HG03354 (cell line): ENCODE measurements at regions not wholly inside any gene's neighbourhood (a gene's known extent, or its start where the extent isn't known, plus 50 kb on each side); places are given as distances from the start of the nearest gene placed in this dataset.
"Not testable (repeated sequence)": the region's sequence is repeated elsewhere in the genome, so short reads cannot be mapped to it uniquely, and the experiment has no call there.

Experiments used
- ATAC-seq: cut with Tn5 transposase; IDR thresholded peaks from one replicate; pipeline ENCODE4 v1.9.1; 2021; ENCODE audit warnings: mild to moderate bottlenecking; ENCODE audit not compliant: unreplicated experiment, poor library complexity, severe bottlenecking

DNA sequence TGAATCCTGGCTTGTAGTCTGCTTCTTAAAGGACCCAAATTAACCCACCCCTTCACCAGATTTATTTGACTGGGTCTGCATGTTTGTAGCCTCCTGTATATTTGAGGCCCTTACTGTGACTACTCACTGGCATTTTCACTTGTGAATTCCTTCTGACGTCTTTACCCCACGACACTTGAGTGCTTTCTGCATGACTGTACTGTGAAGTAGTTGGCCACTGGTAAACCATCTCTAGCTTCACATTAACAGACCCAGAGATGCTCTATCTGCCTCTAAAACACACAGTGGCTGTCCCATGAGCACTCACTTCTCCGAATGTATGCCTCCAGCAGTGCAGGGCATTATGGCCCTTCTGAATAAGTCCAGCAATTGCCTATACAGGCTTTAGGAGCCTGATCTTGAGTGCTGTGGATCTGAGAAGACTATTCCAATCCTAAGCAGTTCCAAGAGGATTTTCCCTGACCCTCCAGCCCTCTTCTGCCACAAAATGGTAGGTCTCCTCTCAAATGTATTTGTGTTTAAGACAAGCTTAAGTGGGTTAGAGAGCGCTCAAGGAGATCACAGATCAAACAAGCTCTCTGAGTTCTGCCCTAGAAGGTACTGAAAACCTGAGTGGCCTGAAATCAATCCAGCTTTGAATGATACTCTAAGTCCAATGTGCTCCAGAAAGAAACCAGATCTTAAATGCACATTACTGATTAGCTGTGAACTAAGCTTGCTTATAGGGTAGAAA lies 534.7 kb downstream of the RPS29 start:
- ATAC-seq: no peak

DNA sequence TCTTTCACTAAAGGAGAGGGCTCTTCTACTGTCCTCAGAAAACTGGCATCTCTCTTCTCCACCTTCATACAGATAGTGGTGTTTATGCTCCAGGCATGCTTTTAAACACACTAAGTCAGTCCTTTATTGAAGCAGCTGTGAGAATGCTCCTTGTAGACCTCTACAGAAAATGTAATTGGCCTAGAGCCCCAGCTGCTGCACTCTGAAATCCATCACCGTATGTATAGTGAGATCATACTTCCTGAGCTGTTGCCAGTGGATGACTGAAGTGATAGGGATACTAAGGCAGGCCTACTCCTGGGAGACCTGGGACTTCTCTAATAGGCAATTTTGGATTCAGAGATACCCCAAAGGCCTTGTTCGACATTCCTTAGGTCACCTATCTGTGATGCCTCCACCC lies 535.4 kb downstream of the RPS29 start:
- no peak for ATAC-seq

DNA sequence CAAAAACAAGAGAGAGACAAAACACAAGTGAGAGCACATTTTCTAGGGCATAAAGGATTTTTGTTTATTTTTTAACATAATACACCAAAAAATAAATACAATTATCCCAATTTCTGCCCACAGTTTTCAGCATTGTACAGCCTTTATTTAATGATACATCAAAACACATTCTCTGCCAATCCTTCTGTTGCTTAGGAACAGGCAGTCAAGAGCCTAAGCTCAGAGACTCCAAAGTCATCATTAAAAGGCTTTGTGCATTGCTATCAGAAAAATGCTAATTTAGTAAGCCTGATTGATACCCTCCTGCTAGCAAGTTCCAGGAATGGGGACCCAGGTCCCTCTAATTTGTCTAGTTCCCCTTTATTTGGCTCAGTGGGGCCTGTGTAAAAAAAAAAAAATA lies 536.5 kb downstream of the RPS29 start:
- ATAC-seq: no peak

DNA sequence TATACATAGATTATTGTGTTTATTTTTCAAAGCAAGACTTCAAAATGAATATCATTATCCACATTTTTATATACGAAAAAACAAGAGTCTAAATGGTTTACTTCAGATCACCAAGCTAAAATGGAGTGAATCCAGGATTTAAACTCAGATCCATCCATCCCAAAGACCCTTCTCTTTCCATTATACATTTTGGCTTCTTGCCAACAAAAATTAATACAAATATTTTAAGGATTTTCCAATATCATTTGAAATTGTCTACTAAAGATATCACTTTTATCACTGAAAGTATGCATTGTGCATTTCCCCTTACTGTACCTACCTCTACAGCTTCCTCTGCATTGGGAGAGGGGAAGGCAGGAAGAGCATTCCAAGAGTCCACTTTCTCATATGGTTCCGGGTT lies 541.2 kb downstream of the RPS29 start:
- ATAC-seq: no peak

DNA sequence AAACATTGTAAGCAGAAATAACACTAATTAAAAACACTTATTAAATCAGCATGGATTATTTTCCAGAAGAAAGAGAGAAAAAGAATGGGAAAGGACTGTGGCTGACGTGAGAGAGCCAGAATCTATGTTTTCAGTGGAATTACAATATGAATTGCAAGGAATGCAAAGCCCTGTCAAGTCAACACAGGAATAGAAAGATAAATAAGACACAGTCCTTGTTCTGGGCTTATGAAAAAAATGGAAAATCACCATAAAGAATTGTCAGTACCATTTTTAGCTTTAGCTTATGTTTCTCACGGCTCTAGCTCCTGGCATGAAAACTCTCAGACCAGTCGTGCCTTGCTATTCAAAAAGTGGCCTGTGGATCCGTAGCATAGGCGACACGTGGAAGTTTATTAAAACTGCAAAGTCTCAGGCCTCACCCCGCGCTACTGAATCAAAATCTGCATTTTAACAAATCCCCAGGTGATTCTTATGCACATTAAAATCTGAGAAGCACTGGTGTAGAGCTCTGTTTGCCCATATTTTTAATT lies 549.1 kb downstream of the RPS29 start:
- ATAC-seq: no peak

DNA sequence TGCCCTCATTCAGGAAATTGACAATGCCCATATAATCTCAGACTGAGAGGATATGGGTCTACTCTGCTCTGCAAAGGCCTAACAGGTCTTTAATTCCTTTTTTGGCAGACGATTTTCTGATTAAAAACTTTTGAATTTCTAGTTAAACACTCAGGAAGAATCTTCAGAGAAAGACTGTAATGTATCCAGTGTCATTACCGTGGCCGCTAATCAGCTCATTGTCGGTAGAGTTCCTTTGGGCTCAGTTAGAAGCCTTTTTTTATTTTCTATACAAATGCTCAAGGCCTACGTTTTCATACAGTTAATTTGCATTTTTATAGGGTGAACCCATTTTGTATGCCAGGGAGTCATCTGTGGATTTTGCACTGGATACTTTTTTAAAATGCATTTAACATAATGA lies 549.9 kb downstream of the RPS29 start:
- no peak for ATAC-seq

DNA sequence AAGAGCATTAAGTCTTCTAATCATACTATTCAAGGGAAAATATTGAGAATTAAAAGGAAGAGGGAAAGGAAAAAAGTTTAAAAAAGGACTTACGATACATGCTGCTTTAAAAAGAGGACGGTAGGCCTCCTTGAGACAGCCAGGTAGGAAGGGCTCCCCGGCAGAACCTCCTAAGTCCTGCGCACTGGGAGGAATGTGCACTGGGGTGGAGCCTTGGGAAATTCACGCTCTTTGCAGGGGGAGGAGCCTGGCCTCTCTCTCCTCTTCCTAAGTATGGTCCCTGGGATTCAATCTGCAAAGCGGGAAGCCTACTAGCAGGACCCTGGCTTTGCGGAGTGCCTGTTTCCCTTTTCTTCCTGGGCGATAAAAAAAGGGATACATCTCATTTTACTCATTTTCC lies 553.0 kb downstream of the RPS29 start:
- ATAC-seq: no peak

DNA sequence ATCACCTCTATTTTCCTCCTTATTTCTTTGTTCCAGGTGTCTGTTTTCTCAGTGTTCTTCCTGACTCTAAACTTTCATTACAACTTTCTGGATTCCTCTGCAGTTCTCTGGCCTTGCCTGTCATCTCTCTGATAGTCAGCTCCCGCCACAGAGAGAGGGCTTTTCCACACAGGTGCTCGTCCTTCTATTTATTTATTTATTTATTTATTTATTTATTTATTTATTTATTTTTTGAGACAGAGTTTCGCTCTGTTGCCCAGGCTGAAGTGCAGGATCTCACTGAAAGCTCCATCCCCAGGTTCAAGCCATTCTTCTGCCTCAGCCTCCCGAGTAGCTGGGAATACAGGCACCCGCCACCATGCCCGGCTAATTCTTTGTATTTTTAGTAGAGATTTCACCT lies 554.5 kb downstream of the RPS29 start:
- not testable (repeated sequence) for ATAC-seq

DNA sequence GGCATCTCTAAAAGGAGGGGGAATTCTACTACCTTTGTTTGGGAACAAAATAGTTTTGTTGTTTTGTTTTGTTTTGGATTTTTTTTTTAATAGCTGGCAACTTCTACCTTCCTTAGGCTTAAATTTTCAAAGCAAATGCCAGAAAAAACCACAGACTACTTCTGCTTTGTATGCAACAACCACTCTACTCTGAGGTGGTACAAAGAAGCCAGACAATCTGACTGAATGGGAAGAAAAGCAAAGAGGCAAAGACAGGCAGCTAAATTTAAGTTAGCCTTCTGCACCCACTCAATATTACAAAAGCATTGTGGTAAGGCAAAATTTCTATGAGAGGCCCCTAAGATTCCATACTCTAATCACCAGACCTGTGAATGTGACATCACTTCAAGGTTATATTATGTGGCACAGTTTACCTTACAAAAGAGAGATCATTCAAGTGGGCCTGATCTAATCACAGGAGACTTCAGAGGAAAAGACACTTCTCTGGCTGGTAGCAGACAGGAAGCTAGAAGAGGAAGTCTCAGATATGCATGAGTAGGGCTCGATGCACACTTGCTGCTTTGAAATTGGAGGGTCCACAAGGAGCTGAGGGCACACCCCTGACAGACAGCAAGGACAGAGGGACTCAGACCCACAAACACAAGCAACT lies 566.6 kb downstream of the RPS29 start:
- peak; percentile 91 for ATAC-seq

DNA sequence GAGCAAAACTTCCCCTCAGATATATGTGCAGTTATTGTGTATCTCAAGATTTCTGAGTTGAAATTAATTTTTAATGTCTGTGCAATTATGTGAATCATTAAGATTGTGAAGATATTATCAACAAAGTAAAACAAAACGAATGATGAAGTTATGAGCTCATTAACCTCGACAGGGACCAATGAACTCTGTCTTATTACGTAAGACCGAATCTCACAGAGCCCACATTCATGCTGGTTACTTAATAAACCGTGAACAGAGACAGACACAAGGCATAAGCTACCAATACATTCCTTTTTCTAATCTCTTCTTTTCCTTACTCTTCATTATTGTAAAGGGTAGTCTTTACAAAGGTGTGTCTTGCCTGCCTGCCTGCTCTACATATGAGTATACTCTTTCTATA lies 568.7 kb downstream of the RPS29 start:
- no peak for ATAC-seq

DNA sequence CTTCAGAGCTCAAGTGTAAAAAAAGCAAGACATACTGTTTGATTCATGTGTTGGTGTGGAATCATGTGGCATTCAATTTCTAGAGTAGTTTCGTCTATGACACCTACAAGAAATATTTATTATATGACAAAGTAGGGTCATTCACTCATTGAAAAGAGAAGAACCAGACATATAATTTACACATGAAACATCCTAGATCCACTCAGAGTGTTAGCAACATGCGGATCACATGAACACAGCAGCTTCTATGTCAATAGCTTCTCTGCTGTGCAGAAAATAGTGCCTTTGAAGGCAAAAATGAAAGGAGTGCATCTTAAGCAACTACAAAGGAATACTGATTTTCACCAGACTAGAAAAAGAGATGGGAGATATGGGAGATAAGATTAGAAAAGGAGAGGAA lies 569.8 kb downstream of the RPS29 start:
- ATAC-seq: no peak

DNA sequence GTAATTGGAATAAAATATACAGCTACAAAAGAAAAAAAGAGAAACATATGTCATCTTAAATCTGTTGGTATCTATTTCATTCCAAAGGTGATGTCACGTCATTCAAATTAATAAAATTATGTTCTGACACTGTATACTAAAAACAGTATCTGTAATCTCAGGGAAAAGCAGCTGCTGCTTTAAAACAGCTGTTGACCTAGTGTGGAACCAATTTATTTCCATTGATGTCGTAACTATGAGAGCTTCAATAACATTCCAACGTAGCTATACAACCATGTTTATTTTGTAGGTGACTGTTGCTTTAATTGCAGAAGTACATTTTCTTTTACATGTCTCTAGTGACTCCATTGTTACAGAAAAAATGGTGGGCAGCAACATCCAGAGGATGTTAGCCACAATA lies 571.7 kb downstream of the RPS29 start:
- ATAC-seq: no peak

DNA sequence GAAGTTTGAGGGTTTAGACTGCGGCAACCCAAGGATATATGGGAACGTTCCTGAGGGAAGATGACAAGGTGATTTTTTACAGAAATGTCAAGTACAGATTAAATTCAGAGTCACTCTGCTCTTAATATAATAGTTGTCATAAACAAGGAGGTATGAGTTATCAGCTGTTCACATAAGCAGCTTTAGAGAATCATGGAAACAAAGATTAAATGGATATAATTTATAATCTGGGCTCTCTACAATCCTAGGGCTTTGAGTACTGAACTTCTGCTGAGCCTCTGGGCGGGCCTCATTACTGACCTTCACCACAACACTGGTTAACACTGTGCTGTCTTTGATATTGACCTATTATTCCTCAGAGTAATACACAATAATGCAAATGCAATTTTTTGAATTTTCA lies 577.8 kb downstream of the RPS29 start:
- ATAC-seq: no peak

DNA sequence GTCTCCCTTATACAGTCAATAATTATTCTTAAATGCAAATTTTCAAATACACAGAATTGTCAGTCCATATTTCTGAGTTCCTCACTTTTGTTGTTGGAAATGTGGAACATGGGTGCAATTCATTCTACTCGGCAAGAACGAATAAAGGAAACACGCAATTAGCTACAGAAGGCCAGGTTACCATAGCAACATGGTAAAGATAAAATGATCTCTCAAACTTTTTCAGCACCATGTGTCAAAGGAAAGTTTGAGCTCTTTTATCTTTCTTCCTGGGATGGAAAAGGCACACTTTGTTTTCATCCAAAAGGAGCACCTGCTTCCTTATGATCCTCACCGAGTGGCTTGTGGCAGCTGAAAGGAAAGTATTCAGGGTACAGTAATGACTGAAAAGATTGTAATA lies 595.0 kb downstream of the RPS29 start:
- ATAC-seq: no peak

DNA sequence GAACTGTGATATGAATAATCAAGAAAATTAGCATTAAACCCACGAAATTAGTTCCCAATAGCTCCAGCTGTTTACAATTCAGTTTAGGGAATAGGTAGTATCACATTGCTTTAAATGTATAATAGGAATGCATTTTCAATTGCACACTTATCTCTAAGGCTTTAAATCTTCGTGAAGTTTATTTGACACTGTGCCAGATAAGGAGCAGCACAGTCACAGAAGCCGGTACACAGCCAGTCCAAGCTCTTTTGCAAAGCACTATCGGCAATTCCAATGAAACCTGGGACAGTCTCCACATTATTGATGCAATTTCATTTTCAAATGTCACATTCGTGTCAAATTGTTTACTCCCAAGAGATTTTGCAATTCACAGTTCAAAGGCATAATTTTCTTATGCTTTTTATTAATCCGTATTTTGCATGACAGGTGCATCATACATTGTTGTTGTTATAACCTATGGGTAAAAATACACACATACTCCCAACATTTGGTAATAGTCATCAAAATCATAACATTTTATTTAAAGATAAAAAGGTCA lies 602.8 kb downstream of the RPS29 start:
- ATAC-seq: no peak

DNA sequence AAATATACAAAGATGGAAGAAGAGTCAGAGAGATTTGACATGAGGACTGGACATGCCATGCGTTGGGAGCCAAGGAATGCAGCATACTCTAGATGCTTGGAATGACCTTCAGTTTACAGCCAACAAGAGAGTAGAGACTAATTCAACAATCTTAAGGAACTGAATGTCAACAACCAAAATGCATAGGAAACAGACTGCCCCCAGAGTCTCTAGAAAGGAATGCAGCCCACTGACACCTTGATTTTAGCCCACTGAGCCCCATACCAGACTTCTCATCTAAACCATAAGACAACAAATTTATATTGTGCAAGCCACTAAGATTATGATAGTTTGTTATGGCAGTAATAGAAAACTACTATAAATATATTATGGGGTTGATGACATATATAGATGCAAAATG lies 611.2 kb downstream of the RPS29 start:
- ATAC-seq: no peak

DNA sequence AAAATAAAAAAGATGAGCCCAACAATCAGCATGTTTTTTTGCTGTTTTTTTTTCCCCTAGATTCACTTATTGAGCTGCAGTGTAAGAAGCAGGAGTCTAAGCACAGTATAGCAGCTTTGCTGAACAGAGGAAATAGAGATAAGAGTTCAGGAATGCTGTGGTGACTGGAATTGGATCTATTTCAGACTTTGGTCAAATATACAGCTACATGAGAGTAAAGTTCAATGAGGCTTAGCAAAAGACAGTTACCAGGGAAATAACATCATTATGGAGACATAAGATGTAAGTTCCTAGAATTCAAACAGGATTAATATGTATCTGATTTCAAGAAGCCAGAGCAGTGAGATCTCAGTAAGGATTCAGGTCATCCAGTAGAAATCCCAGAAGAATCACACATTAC lies 613.0 kb downstream of the RPS29 start:
- no peak for ATAC-seq

DNA sequence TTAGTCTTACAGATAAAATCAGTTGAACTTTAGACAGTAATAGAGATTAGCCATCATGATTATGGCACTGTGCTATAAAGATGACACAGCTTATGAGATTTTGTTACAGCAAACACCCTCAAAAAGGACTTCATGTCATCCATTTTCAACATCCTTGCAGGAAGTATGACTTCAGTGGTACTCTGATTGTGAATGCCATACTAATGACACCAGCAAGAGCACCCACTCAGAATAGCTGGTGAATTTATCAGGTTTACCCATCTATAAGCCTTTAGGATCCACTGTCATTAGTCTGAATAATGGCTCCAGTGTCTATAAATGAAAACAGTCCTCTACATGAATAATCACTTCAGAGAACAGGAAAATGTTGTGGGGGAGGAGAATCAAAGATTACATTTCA lies 615.2 kb downstream of the RPS29 start:
- no peak for ATAC-seq

DNA sequence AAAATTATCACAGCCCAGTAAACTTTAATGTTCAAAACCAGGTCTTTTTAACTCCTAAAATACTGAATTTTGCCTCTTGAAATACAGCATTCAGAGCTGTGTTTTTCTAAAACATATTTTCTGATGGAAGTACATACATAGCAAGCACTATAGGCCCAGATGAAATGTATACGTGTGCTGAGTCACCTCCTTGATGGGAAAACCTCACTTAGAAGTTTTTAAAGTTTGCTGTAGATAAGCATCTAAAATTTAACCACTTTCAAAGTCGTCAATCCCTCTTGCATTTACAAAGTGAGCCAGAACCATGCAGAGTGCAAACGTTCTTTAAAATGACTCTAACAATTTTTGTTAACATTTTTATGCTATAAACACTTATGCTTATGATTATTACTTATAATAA lies 618.8 kb downstream of the RPS29 start:
- no peak for ATAC-seq

DNA sequence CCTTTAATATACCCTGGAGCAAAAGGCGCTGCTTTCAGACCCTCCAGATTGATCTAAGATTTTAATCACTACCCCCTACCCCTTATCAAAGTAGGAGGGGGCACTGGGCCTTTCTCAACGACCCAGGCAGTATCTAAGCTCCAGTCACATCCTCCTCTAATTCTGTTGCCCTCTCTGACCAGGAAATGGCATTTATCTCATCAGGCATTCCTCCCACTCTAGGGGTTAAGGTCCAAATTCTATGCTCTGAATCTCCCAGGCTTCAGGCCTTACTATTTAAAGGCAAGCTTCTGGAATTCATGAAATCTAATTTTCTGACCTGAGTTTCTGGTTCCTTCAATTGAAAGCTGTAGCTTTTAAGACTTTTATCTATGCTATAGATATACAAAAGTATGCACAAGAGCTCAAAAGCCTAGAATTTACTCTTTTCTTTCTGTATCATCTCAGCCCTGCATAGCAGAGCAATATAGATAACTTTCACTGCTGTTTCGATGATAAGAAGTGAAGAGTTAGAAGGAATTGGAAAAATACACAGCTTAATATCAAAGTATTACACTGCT lies 622.9 kb downstream of the RPS29 start:
- no peak for ATAC-seq

DNA sequence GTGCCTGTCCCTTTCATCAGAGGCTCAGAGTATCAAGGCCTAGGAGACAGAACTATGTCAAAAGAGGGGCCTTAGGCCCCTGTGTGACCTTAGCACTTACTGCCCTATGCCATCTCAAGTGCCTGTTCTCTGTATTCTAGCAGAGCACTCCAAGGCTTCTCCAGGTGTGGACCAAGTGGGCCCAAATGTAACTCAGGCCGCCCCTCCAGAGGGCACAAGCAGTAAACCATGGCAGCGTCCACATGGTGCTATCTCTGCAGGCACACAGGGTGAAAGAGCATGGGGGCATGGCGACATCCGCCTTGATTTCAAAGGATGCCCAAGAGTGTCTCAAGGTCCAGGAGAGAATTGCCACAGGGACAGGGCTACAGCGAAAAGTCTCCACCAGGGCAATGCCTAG lies 628.7 kb downstream of the RPS29 start:
- ATAC-seq: no peak
